Prostate gland (tissue), 2 donors: ENCODE measurements at regions not wholly inside any gene's neighbourhood (a gene's known extent, or its start where the extent isn't known, plus 50 kb on each side); places are given as distances from the start of the nearest gene placed in this dataset.

Experiments
- DNase-seq: peaks from one replicate; pipeline ENCODE4 v3.0.0-alpha.2; 2019; ENCODE audit warnings: low spot score
- H3K27ac ChIP-seq, 2 donors: fragments of 200-600 bp; sonication (generic); 2 replicates each; pipeline ENCODE4 v1.5.1; 2017 to 2019
- H3K27me3 ChIP-seq: fragments of 200-600 bp; sonication (generic); replicated peaks from 2 replicates; pipeline ENCODE4 v1.5.1; 2019; ENCODE audit not compliant: insufficient read depth
- H3K36me3 ChIP-seq, 2 donors: fragments of 200-600 bp; sonication (generic); 1 replicate in 1 of 2; 2 replicates in 1 of 2; pipeline versions ENCODE4 v1.5.1 to v1.8.1; 2017 to 2019
- H3K4me1 ChIP-seq: fragments of 200-600 bp; sonication (generic); replicated peaks from 2 replicates; pipeline ENCODE4 v1.5.1; 2019
- H3K4me3 ChIP-seq, 2 donors: fragments of 200-600 bp; sonication (generic); 2 replicates each; pipeline ENCODE4 v1.5.1; 2017 to 2019
- H3K9me3 ChIP-seq: fragments of 200-600 bp; sonication (generic); 2 replicates; pipeline ENCODE4 v1.5.1; 2017
- CTCF ChIP-seq, 4 experiments: fragments of 200-600 bp in 2 of 4; fragments of 450-650 bp in 2 of 4; sonication (generic) in 2 of 4; IDR thresholded peaks; 1 replicate in 3 of 4; 2 replicates in 1 of 4; pipeline ENCODE4 v1.5.1; 2016 to 2019; ENCODE audit warnings: antibody characterized with exemption in 4 of 4, mild to moderate bottlenecking in 2 of 4, moderate library complexity in 2 of 4
- POLR2A ChIP-seq: fragments of 450-650 bp; IDR thresholded peaks from one replicate; pipeline ENCODE4 v1.6.1; 2016; ENCODE audit warnings: antibody characterized with exemption, mild to moderate bottlenecking
- POLR2AphosphoS5 ChIP-seq: sonication (generic); formaldehyde crosslinking; IDR thresholded peaks from one replicate; pipeline ENCODE4 v1.6.1; 2017; ENCODE audit warnings: antibody characterized with exemption
- WGBS: methylation state at CpG from one replicate; pipeline ENCODE4 v1.1.5; 2018; 5-methylcytosine and 5-hydroxymethylcytosine counted together
- intact Hi-C: fragments of 100-400 bp; cut with DNase I; formaldehyde crosslinking; loops from one replicate; pipeline ENCODE4 v1.14.2; 2022

GRCh38 chr6:154890874-154891273 lies 104.2 kb upstream of the TIAM2 start:
- no peak for TF ChIP-seq POLR2AphosphoS5
- TF ChIP-seq POLR2A: no peak
- TF ChIP-seq CTCF (IDR thresholded peaks at IDR 0.05): no peak
- no peaks in the 10 kb centered on the region for H3K4me1 ChIP-seq

GRCh38 chr6:154891901-154892300 lies 103.2 kb upstream of the TIAM2 start:
- no peak overlapping the region for H3K4me3 ChIP-seq
- no peak for DNase-seq

More at GRCh38 chr6:154890874-154891273, 104.2 kb upstream of the TIAM2 start:
- Histone ChIP-seq H3K9me3 (no peaks in the 10 kb centered on the region), H3K4me3 (no peak overlapping the region), H3K27me3 (no peaks in the 10 kb centered on the region), H3K27ac (no peak overlapping the region), H3K36me3 (no peaks in the 10 kb centered on the region)
- DNase-seq: no peak
- 99% methylated on average over 3 of the region's 3 CpGs for WGBS
- intact Hi-C loops: no loop called here

GRCh38 chr6:154893917-154894316 lies 101.2 kb upstream of the TIAM2 start:
- WGBS: 63% methylated on average over 3 of the region's 3 CpGs
- H3K9me3 ChIP-seq: no peaks in the 10 kb centered on the region
- no peak overlapping the region for H3K27ac ChIP-seq
- no peaks in the 10 kb centered on the region for H3K27me3 ChIP-seq
- H3K4me3 ChIP-seq: no peak overlapping the region
- no peak for TF ChIP-seq POLR2A
- TF ChIP-seq CTCF (IDR thresholded peaks at IDR 0.05): no peak
- TF ChIP-seq POLR2AphosphoS5: no peak
- intact Hi-C loops: no loop called here
- no peaks in the 10 kb centered on the region for H3K36me3 ChIP-seq
- H3K4me1 ChIP-seq: no peaks in the 10 kb centered on the region
- no peak for DNase-seq

More at GRCh38 chr6:154891901-154892300, 103.2 kb upstream of the TIAM2 start:
- WGBS: 96% methylated on average over 3 of the region's 3 CpGs
- no peak overlapping the region for H3K27ac ChIP-seq
- no peaks in the 10 kb centered on the region for H3K9me3 ChIP-seq
- no peaks in the 10 kb centered on the region for H3K36me3 ChIP-seq
- no peaks in the 10 kb centered on the region for H3K4me1 ChIP-seq
- no peaks in the 10 kb centered on the region for H3K27me3 ChIP-seq
- TF ChIP-seq POLR2A (no peak), POLR2AphosphoS5 (no peak), CTCF (IDR thresholded peaks at IDR 0.05) (no peak)
- intact Hi-C loops: no loop called here

- H3K36me3 ChIP-seq: no peaks in the 10 kb centered on the region
- intact Hi-C loops: no loop called here
- no peak overlapping the region for H3K27ac ChIP-seq
- no peaks in the 10 kb centered on the region for H3K4me1 ChIP-seq
- H3K4me3 ChIP-seq: no peak overlapping the region
- H3K9me3 ChIP-seq: no peaks in the 10 kb centered on the region
- DNase-seq: no peak
- H3K27me3 ChIP-seq: no peaks in the 10 kb centered on the region
- TF ChIP-seq POLR2A: no peak
- WGBS: 83% methylated on average over 4 of the region's 4 CpGs
Measured at GRCh38 chr6:154894902-154895301, 100.2 kb upstream of the TIAM2 start.

GRCh38 chr6:154895841-154896240 lies 99.3 kb upstream of the TIAM2 start:
- Histone ChIP-seq H3K9me3 (no peaks in the 10 kb centered on the region), H3K27me3 (no peaks in the 10 kb centered on the region), H3K4me3 (no peak overlapping the region), H3K27ac (no peak overlapping the region), H3K36me3 (no peaks in the 10 kb centered on the region), H3K4me1 (no peaks in the 10 kb centered on the region)
- intact Hi-C loops: no loop called here
- TF ChIP-seq CTCF (IDR thresholded peaks at IDR 0.05) (no peak), POLR2AphosphoS5 (no peak)
- DNase-seq: no peak
- 81% methylated on average over 6 of the region's 6 CpGs for WGBS
